Fibroblast of the aortic adventitia (primary cell): ENCODE measurements at regions not wholly inside any gene's neighbourhood (a gene's known extent, or its start where the extent isn't known, plus 50 kb on each side); places are given as distances from the start of the nearest gene placed in this dataset.
A peak's percentile ranks its signal among the peaks of the same experiment; 100 is the strongest.

Experiments
- DNase-seq: peaks from one replicate; pipeline ENCODE4 v3.0.0-alpha.2; 2010; ENCODE audit warnings: low read depth
- H3K4me3 ChIP-seq: 2 replicates; pipeline ENCODE4 v1.5.1; 2011; ENCODE audit warnings: low read depth, mild to moderate bottlenecking, control low read depth, low read length, moderate library complexity
- CTCF ChIP-seq: IDR thresholded peaks from 2 replicates; pipeline ENCODE4 v1.5.1; 2011; ENCODE audit warnings: mild to moderate bottlenecking, low read length, control low read depth, inconsistent platforms; ENCODE audit not compliant: insufficient read depth

GRCh38 chr5:158421319-158421718 is 562.4 kb upstream of the CLINT1 start:
- H3K4me3 ChIP-seq: no peak overlapping the region
- DNase-seq: no peak
- no peak for TF ChIP-seq CTCF

GRCh38 chr5:158419186-158419585 is 560.2 kb upstream of the CLINT1 start:
- no peak overlapping the region for H3K4me3 ChIP-seq
- DNase-seq: no peak
- no peak for TF ChIP-seq CTCF

- no peak overlapping the region for H3K4me3 ChIP-seq
- TF ChIP-seq CTCF: no peak
- peak; percentile 83 for DNase-seq
Observed at GRCh38 chr5:158414780-158415179, 555.8 kb upstream of the CLINT1 start.

- no peak overlapping the region for H3K4me3 ChIP-seq
- DNase-seq: peak; percentile 42
- no peak for TF ChIP-seq CTCF
Observed at GRCh38 chr5:158414333-158414762, 555.4 kb upstream of the CLINT1 start.

GRCh38 chr5:158413122-158413680 is 554.3 kb upstream of the CLINT1 start:
- no peak for TF ChIP-seq CTCF
- H3K4me3 ChIP-seq: no peak overlapping the region

GRCh38 chr5:158410976-158411375 is 552.0 kb upstream of the CLINT1 start:
- TF ChIP-seq CTCF: no peak
- DNase-seq: peak; percentile 53
- no peak overlapping the region for H3K4me3 ChIP-seq

More at GRCh38 chr5:158413122-158413680, 554.3 kb upstream of the CLINT1 start:
- DNase-seq: no peak

GRCh38 chr5:158409507-158409906 is 550.6 kb upstream of the CLINT1 start:
- TF ChIP-seq CTCF: no peak
- DNase-seq: no peak
- no peak overlapping the region for H3K4me3 ChIP-seq
